ENCODE measurements at regions not wholly inside any gene's neighbourhood (a gene's known extent, or its start where the extent isn't known, plus 50 kb on each side); places are given as distances from the start of the nearest gene placed in this dataset.

DNA sequence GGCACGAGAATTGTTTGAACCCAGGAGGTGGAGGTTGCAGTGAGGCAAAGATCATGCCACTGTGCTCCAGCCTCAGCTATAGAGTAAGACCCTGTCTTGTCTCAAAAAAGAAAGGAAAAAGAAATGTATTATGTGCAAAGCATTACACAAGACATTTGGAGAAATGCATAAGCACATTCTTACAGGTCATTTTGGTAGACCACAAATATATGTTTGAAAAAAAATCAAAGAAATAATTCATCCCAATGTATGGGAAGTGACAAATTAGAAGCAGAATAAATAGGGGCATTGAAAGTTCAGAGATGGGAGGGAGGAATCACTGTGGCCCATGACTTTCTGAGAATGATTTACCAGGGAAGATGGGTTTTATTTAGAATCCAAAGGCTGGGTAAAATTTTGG lies 283.5 kb upstream of the ADAMTS5 start:
- no peak overlapping the region for H3K4me3 ChIP-seq (ENCODE audit: control insufficient read depth in 2 of 3, extremely low read depth in 1 of 3, insufficient read depth in 2 of 3, low read depth in 1 of 3, low read length in 3 of 3)
- H3K9ac ChIP-seq (ENCODE audit: control insufficient read depth, extremely low read depth, insufficient read depth, low read length), result no peak overlapping the region
- H3K9me3 ChIP-seq (ENCODE audit: control insufficient read depth, low read depth, low read length), result no peaks in the 10 kb centered on the region
- no peak overlapping the region for H2AFZ ChIP-seq (ENCODE audit: control insufficient read depth, low read length)
- H3K36me3 ChIP-seq (ENCODE audit: control insufficient read depth in 2 of 2, extremely low read depth in 1 of 2, insufficient read depth in 2 of 2, low read length in 2 of 2), result no peaks in the 10 kb centered on the region
- TF ChIP-seq, protein P1, sequence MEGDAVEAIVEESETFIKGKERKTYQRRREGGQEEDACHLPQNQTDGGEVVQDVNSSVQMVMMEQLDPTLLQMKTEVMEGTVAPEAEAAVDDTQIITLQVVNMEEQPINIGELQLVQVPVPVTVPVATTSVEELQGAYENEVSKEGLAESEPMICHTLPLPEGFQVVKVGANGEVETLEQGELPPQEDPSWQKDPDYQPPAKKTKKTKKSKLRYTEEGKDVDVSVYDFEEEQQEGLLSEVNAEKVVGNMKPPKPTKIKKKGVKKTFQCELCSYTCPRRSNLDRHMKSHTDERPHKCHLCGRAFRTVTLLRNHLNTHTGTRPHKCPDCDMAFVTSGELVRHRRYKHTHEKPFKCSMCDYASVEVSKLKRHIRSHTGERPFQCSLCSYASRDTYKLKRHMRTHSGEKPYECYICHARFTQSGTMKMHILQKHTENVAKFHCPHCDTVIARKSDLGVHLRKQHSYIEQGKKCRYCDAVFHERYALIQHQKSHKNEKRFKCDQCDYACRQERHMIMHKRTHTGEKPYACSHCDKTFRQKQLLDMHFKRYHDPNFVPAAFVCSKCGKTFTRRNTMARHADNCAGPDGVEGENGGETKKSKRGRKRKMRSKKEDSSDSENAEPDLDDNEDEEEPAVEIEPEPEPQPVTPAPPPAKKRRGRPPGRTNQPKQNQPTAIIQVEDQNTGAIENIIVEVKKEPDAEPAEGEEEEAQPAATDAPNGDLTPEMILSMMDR (optimal IDR thresholded peaks at IDR 0.05 in 1 of 3, IDR thresholded peaks at IDR 0.05 in 1 of 3, conservative IDR thresholded peaks at IDR 0.05 in 1 of 3; ENCODE audit: extremely low read depth in 1 of 3, insufficient read depth in 2 of 3, low read length in 3 of 3), result no peak
- no peak for TF ChIP-seq EZH2 (IDR thresholded peaks at IDR 0.05; ENCODE audit: low read length)
- no peaks in the 10 kb centered on the region for H3K9me1 ChIP-seq (ENCODE audit: control insufficient read depth, extremely low read depth, insufficient read depth, low read length)
- no peak overlapping the region for H3K4me2 ChIP-seq (ENCODE audit: control insufficient read depth, extremely low read depth, insufficient read depth, low read depth, low read length)
- no peaks in the 10 kb centered on the region for H3K27me3 ChIP-seq (ENCODE audit: control insufficient read depth, extremely low read depth, insufficient read depth, low read length)
- DNase-seq (ENCODE audit: low read depth, low spot score), result no peak
- H4K20me1 ChIP-seq (ENCODE audit: control insufficient read depth, extremely low read depth, insufficient read depth, low read length), result no peaks in the 10 kb centered on the region
- no peak for FAIRE-seq
- dilution Hi-C loops (cut with MboI; ENCODE audit: extremely low pct_ligation_motif_present, low sequenced_read_pairs), result no loop called here
- H3K27ac ChIP-seq (ENCODE audit: control insufficient read depth, insufficient read depth, low read length), result no peak overlapping the region
- H3K4me1 ChIP-seq (ENCODE audit: control insufficient read depth, extremely low read depth, insufficient read depth, low read length), result no peaks in the 10 kb centered on the region
- H3K79me2 ChIP-seq (ENCODE audit: control insufficient read depth, insufficient read depth, low read length), result no peaks in the 10 kb centered on the region

DNA sequence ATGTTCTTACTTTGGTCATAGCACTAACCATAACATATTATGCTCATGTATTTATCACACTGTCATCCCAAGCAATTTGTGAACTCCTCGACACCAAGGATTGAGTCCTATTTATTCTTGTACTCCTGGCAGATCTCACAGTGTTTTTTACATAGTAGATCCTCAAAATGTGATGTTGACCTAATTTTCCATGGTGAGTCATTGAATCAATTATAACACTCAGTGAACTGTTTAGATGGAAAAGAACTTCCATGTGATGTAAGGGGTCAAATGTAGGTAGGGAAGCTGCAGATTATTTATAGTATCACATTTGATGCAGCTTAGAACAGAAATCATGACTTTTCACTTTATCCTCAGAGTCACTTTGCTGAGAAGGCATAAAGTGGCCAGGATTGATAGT lies 281.9 kb upstream of the ADAMTS5 start:
- Histone ChIP-seq H3K9ac (ENCODE audit: control insufficient read depth, extremely low read depth, insufficient read depth, low read length) (no peak overlapping the region), H3K9me1 (ENCODE audit: control insufficient read depth, extremely low read depth, insufficient read depth, low read length) (no peaks in the 10 kb centered on the region), H3K36me3 (ENCODE audit: control insufficient read depth in 2 of 2, extremely low read depth in 1 of 2, insufficient read depth in 2 of 2, low read length in 2 of 2) (no peaks in the 10 kb centered on the region), H3K79me2 (ENCODE audit: control insufficient read depth, insufficient read depth, low read length) (no peaks in the 10 kb centered on the region), H4K20me1 (ENCODE audit: control insufficient read depth, extremely low read depth, insufficient read depth, low read length) (no peaks in the 10 kb centered on the region), H3K4me2 (ENCODE audit: control insufficient read depth, extremely low read depth, insufficient read depth, low read depth, low read length) (no peak overlapping the region), H3K27me3 (ENCODE audit: control insufficient read depth, extremely low read depth, insufficient read depth, low read length) (no peaks in the 10 kb centered on the region), H3K9me3 (ENCODE audit: control insufficient read depth, low read depth, low read length) (no peaks in the 10 kb centered on the region), H2AFZ (ENCODE audit: control insufficient read depth, low read length) (no peak overlapping the region), H3K27ac (ENCODE audit: control insufficient read depth, insufficient read depth, low read length) (no peak overlapping the region), H3K4me1 (ENCODE audit: control insufficient read depth, extremely low read depth, insufficient read depth, low read length) (no peaks in the 10 kb centered on the region), H3K4me3 (ENCODE audit: control insufficient read depth in 2 of 3, extremely low read depth in 1 of 3, insufficient read depth in 2 of 3, low read depth in 1 of 3, low read length in 3 of 3) (no peak overlapping the region)
- TF ChIP-seq EZH2 (IDR thresholded peaks at IDR 0.05; ENCODE audit: low read length), result no peak
- TF ChIP-seq, protein P1 (optimal IDR thresholded peaks at IDR 0.05 in 1 of 3, IDR thresholded peaks at IDR 0.05 in 1 of 3, conservative IDR thresholded peaks at IDR 0.05 in 1 of 3; ENCODE audit: extremely low read depth in 1 of 3, insufficient read depth in 2 of 3, low read length in 3 of 3), result no peak
- no peak for DNase-seq (ENCODE audit: low read depth, low spot score)
- no peak for FAIRE-seq
- dilution Hi-C loops (cut with MboI; ENCODE audit: extremely low pct_ligation_motif_present, low sequenced_read_pairs), result no loop called here
